ENCODE measurements at regions not wholly inside any gene's neighbourhood (a gene's known extent, or its start where the extent isn't known, plus 50 kb on each side); places are given as distances from the start of the nearest gene placed in this dataset.
A peak's percentile ranks its signal among the peaks of the same experiment; 100 is the strongest.

DNA sequence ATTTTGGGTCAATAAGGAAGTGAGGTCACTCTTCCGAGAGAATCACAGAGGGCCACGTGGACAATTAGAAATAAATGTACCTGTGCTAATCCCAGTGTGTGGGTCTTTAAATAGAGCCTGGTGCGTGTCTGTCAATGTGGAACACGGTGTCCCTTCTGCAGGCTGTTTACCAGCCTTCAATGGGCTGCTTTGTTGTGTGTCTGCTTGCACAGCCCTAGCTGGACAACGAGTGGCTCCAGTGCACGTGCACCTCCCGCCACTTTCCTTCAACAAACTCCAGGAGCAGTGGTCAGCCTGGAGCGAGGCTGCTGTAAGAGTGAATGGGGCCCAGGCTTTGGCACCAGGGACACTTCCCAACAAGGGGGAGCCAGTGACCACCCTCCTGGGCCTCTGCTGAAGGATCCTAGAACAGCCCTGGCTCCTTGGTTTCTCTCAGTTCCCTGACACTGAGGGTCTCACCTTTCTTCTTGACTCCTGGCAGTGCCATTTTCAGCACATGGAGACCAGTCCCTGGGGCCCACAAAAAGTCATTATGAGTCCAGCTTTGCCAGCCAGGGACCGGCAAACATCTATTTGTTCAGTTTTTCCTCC is 76.1 kb downstream of the ISG20 start:
- Histone ChIP-seq H2AFZ (ENCODE audit: low read length) (no peak overlapping the region), H3K4me3 (replicated peaks in 1 of 3; ENCODE audit: insufficient read depth in 1 of 3, low read depth in 2 of 3, low read length in 3 of 3) (no peak overlapping the region), H3K4me2 (ENCODE audit: low read depth, low read length) (no peak overlapping the region), H3K79me2 (ENCODE audit: insufficient read depth, low read length) (no peaks in the 10 kb centered on the region), H4K20me1 (ENCODE audit: insufficient read depth, low read length) (no peaks in the 10 kb centered on the region), H3K9me3 (ENCODE audit: low read length) (no peaks in the 10 kb centered on the region), H3K9ac (ENCODE audit: insufficient read depth, low read depth, low read length) (no peak overlapping the region), H3K4me1 (ENCODE audit: insufficient read depth, low read length) (peaks cover 19% of the 10 kb centered on the region), H3K27ac (ENCODE audit: extremely low read length, insufficient read depth, low read length) (no peak overlapping the region), H3K36me3 (replicated peaks in 1 of 2; ENCODE audit: control insufficient read depth in 1 of 2, insufficient read depth in 2 of 2, low read length in 2 of 2) (no peaks in the 10 kb centered on the region), H3K27me3 (ENCODE audit: control insufficient read depth in 1 of 2, insufficient read depth in 2 of 2, low read length in 2 of 2) (peaks cover 0 to 22% of the 10 kb centered on the region in 2 experiments; a peak in 2 of 5 replicates)
- no TSS peak for BruUV-seq (replicated peaks)
- FAIRE-seq (no peak), DNase-seq (ENCODE audit: low spot score) (no peak), ATAC-seq (no peak)
- WGBS (ENCODE audit: low lambda C conversion rate) = 24% methylated on average over 4 of the region's 9 CpGs
- CTCF ChIA-PET (ENCODE audit: low intra/inter-chr PET ratio, low total read pairs) = no interaction called here
- intact Hi-C loops (cut with micrococcal nuclease; ENCODE audit: unreplicated experiment) (no loop called here), in situ Hi-C loops (cut with HindIII; ENCODE audit: extremely low pct_ligation_motif_present, low pct_unique_long_range_greater_than_20kb) (no loop called here)
- POLR2A ChIA-PET = no interaction called here
- TF ChIP-seq MED13 (CRISPR knock-in tag; IDR thresholded peaks at IDR 0.05) (no peak), ZNF160 (CRISPR knock-in tag; IDR thresholded peaks at IDR 0.05) (no peak), NFE2L2 (IDR thresholded peaks at IDR 0.05; ENCODE audit: low read length) (no peak), ZNF317 (CRISPR knock-in tag; IDR thresholded peaks at IDR 0.05) (no peak), ZNF292 (CRISPR knock-in tag; IDR thresholded peaks at IDR 0.05; ENCODE audit: borderline replicate concordance, low read depth) (no peak)
- TF ChIP-seq, protein P1, sequence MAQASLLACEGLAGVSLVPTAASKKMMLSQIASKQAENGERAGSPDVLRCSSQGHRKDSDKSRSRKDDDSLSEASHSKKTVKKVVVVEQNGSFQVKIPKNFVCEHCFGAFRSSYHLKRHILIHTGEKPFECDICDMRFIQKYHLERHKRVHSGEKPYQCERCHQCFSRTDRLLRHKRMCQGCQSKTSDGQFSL (CRISPR knock-in tag; IDR thresholded peaks at IDR 0.05) = no peak
- TF ChIP-seq, protein P2, sequence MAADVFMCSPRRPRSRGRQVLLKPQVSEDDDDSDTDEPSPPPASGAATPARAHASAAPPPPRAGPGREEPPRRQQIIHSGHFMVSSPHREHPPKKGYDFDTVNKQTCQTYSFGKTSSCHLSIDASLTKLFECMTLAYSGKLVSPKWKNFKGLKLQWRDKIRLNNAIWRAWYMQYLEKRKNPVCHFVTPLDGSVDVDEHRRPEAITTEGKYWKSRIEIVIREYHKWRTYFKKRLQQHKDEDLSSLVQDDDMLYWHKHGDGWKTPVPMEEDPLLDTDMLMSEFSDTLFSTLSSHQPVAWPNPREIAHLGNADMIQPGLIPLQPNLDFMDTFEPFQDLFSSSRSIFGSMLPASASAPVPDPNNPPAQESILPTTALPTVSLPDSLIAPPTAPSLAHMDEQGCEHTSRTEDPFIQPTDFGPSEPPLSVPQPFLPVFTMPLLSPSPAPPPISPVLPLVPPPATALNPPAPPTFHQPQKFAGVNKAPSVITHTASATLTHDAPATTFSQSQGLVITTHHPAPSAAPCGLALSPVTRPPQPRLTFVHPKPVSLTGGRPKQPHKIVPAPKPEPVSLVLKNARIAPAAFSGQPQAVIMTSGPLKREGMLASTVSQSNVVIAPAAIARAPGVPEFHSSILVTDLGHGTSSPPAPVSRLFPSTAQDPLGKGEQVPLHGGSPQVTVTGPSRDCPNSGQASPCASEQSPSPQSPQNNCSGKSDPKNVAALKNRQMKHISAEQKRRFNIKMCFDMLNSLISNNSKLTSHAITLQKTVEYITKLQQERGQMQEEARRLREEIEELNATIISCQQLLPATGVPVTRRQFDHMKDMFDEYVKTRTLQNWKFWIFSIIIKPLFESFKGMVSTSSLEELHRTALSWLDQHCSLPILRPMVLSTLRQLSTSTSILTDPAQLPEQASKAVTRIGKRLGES (CRISPR knock-in tag; IDR thresholded peaks at IDR 0.05; ENCODE audit: borderline replicate concordance) = no peak
- TF ChIP-seq, protein P3, sequence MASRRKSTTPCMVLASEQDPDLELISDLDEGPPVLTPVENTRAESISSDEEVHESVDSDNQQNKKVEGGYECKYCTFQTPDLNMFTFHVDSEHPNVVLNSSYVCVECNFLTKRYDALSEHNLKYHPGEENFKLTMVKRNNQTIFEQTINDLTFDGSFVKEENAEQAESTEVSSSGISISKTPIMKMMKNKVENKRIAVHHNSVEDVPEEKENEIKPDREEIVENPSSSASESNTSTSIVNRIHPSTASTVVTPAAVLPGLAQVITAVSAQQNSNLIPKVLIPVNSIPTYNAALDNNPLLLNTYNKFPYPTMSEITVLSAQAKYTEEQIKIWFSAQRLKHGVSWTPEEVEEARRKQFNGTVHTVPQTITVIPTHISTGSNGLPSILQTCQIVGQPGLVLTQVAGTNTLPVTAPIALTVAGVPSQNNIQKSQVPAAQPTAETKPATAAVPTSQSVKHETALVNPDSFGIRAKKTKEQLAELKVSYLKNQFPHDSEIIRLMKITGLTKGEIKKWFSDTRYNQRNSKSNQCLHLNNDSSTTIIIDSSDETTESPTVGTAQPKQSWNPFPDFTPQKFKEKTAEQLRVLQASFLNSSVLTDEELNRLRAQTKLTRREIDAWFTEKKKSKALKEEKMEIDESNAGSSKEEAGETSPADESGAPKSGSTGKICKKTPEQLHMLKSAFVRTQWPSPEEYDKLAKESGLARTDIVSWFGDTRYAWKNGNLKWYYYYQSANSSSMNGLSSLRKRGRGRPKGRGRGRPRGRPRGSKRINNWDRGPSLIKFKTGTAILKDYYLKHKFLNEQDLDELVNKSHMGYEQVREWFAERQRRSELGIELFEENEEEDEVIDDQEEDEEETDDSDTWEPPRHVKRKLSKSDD (CRISPR knock-in tag; IDR thresholded peaks at IDR 0.05; ENCODE audit: low read depth) = no peak
- TF ChIP-seq, protein P4, sequence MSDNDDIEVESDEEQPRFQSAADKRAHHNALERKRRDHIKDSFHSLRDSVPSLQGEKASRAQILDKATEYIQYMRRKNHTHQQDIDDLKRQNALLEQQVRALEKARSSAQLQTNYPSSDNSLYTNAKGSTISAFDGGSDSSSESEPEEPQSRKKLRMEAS (IDR thresholded peaks at IDR 0.05) = peak; percentile 81
- TF ChIP-seq, protein P5, sequence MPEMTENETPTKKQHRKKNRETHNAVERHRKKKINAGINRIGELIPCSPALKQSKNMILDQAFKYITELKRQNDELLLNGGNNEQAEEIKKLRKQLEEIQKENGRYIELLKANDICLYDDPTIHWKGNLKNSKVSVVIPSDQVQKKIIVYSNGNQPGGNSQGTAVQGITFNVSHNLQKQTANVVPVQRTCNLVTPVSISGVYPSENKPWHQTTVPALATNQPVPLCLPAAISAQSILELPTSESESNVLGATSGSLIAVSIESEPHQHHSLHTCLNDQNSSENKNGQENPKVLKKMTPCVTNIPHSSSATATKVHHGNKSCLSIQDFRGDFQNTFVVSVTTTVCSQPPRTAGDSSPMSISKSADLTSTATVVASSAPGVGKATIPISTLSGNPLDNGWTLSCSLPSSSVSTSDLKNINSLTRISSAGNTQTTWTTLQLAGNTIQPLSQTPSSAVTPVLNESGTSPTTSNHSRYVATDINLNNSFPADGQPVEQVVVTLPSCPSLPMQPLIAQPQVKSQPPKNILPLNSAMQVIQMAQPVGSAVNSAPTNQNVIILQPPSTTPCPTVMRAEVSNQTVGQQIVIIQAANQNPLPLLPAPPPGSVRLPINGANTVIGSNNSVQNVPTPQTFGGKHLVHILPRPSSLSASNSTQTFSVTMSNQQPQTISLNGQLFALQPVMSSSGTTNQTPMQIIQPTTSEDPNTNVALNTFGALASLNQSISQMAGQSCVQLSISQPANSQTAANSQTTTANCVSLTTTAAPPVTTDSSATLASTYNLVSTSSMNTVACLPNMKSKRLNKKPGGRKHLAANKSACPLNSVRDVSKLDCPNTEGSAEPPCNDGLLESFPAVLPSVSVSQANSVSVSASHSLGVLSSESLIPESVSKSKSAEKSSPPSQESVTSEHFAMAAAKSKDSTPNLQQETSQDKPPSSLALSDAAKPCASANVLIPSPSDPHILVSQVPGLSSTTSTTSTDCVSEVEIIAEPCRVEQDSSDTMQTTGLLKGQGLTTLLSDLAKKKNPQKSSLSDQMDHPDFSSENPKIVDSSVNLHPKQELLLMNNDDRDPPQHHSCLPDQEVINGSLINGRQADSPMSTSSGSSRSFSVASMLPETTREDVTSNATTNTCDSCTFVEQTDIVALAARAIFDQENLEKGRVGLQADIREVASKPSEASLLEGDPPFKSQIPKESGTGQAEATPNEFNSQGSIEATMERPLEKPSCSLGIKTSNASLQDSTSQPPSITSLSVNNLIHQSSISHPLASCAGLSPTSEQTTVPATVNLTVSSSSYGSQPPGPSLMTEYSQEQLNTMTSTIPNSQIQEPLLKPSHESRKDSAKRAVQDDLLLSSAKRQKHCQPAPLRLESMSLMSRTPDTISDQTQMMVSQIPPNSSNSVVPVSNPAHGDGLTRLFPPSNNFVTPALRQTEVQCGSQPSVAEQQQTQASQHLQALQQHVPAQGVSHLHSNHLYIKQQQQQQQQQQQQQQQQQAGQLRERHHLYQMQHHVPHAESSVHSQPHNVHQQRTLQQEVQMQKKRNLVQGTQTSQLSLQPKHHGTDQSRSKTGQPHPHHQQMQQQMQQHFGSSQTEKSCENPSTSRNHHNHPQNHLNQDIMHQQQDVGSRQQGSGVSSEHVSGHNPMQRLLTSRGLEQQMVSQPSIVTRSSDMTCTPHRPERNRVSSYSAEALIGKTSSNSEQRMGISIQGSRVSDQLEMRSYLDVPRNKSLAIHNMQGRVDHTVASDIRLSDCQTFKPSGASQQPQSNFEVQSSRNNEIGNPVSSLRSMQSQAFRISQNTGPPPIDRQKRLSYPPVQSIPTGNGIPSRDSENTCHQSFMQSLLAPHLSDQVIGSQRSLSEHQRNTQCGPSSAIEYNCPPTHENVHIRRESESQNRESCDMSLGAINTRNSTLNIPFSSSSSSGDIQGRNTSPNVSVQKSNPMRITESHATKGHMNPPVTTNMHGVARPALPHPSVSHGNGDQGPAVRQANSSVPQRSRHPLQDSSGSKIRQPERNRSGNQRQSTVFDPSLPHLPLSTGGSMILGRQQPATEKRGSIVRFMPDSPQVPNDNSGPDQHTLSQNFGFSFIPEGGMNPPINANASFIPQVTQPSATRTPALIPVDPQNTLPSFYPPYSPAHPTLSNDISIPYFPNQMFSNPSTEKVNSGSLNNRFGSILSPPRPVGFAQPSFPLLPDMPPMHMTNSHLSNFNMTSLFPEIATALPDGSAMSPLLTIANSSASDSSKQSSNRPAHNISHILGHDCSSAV (CRISPR knock-in tag; IDR thresholded peaks at IDR 0.05; ENCODE audit: borderline replicate concordance) = no peak
